Lower leg skin (tissue), 3 donors: ENCODE measurements at regions not wholly inside any gene's neighbourhood (a gene's known extent, or its start where the extent isn't known, plus 50 kb on each side); places are given as distances from the start of the nearest gene placed in this dataset.

Source experiments
- POLR2A ChIP-seq, 2 donors: fragments of 450-650 bp; IDR thresholded peaks; one replicate each; pipeline ENCODE4 v1.6.1; 2016 to 2017; ENCODE audit warnings: antibody characterized with exemption in 2 of 2, mild to moderate bottlenecking in 1 of 2, moderate library complexity in 1 of 2
- TF ChIP-seq, protein P1 (sequence below), 3 donors: fragments of 450-650 bp; IDR thresholded peaks; one replicate each; pipeline ENCODE4 v1.5.1; 2016; ENCODE audit warnings: antibody characterized with exemption in 3 of 3, mild to moderate bottlenecking in 3 of 3, moderate library complexity in 2 of 3

DNA sequence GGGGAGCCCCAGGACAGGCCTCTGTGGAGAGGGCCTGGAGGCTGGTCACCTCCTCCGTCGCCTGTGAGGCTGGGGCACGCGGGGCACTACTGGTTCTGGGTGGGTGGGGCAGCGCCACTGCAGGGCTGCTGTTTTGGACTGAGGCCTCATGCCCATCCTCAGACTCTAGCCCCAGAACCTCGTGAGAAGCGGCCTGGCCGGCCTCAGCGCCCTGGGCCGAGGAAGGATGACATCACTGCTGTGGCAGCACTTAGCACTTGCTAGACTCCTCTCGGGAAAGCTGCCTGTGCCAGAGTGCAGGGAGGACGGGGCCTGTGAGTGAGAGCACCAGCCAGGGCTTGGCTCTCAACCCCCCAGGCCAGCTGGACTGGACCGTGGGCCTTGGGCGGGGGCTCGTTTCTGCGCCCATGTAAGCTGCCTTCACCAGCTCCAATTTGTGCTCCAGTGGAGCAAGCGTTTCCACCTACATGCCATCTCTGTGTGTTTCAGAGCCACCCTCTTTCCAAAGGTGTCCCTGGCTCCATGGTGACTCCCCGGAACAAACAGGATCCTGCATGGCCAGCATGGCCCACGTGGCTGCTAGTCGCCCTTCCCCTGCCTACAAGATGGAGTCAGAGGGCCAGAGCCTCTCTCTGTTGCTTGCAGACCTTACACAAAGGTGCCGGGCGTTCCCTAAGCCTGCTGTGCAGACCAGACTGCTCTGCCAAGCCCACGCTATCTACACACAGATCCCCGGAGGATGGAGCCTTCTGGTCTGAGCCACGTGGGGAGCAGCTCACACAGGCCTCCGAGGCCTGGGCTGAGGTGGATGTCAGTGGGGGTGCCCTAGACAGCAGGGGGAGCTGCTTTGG, 102.9 kb downstream of the CTTN start:
- TF ChIP-seq, protein P1, sequence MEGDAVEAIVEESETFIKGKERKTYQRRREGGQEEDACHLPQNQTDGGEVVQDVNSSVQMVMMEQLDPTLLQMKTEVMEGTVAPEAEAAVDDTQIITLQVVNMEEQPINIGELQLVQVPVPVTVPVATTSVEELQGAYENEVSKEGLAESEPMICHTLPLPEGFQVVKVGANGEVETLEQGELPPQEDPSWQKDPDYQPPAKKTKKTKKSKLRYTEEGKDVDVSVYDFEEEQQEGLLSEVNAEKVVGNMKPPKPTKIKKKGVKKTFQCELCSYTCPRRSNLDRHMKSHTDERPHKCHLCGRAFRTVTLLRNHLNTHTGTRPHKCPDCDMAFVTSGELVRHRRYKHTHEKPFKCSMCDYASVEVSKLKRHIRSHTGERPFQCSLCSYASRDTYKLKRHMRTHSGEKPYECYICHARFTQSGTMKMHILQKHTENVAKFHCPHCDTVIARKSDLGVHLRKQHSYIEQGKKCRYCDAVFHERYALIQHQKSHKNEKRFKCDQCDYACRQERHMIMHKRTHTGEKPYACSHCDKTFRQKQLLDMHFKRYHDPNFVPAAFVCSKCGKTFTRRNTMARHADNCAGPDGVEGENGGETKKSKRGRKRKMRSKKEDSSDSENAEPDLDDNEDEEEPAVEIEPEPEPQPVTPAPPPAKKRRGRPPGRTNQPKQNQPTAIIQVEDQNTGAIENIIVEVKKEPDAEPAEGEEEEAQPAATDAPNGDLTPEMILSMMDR (IDR thresholded peaks at IDR 0.05): no peak
- no peak for TF ChIP-seq POLR2A (IDR thresholded peaks at IDR 0.05)
